Transverse colon (tissue), 4 donors: ENCODE measurements at regions not wholly inside any gene's neighbourhood (a gene's known extent, or its start where the extent isn't known, plus 50 kb on each side); places are given as distances from the start of the nearest gene placed in this dataset.
A peak's percentile ranks its signal among the peaks of the same experiment; 100 is the strongest.
"Not testable (repeated sequence)": the region's sequence is repeated elsewhere in the genome, so short reads cannot be mapped to it uniquely, and the experiment has no call there.

Experiments used
- DNase-seq: peaks from one replicate; pipeline ENCODE4 v3.0.0-alpha.2; 2019
- H3K27ac ChIP-seq, 4 donors: fragments of 200-600 bp; sonication (generic); 2 replicates each; pipeline ENCODE4 v1.5.1; 2016 to 2018; ENCODE audit warnings: inconsistent platforms in 4 of 4
- H3K27me3 ChIP-seq: fragments of 200-600 bp; sonication (generic); 2 replicates; pipeline ENCODE4 v1.5.1; 2017; ENCODE audit warnings: inconsistent platforms
- H3K36me3 ChIP-seq, 4 donors: fragments of 200-600 bp; sonication (generic); 2 replicates each; pipeline ENCODE4 v1.5.1; 2017 to 2019; ENCODE audit warnings: inconsistent platforms in 4 of 4
- H3K4me1 ChIP-seq, 4 donors: fragments of 200-600 bp; sonication (generic); 2 replicates each; pipeline ENCODE4 v1.5.1; 2017 to 2020; ENCODE audit warnings: inconsistent platforms in 4 of 4
- H3K4me3 ChIP-seq, 4 donors: fragments of 200-600 bp; sonication (generic); 1 replicate in 1 of 4; 2 replicates in 3 of 4; pipeline versions ENCODE4 v1.5.1 to v1.6.1; 2017 to 2019; ENCODE audit warnings: inconsistent platforms in 4 of 4
- H3K9me3 ChIP-seq, 2 donors: fragments of 200-600 bp; sonication (generic); 2 replicates each; pipeline ENCODE4 v1.5.1; 2017 to 2019; ENCODE audit warnings: inconsistent platforms in 2 of 2
- CTCF ChIP-seq, 5 experiments: fragments of 200-600 bp in 3 of 5; fragments of 450-650 bp in 2 of 5; sonication (generic) in 3 of 5; IDR thresholded peaks; 1 replicate in 2 of 5; 2 replicates in 3 of 5; pipeline ENCODE4 v1.5.1; 2016 to 2017; ENCODE audit warnings: antibody characterized with exemption in 5 of 5, inconsistent platforms in 3 of 5, mild to moderate bottlenecking in 2 of 5, moderate library complexity in 1 of 5
- EP300 ChIP-seq: sonication (generic); formaldehyde crosslinking; IDR thresholded peaks from one replicate; pipeline ENCODE4 v1.6.1; 2017; ENCODE audit warnings: antibody characterized with exemption, low read depth
- POLR2A ChIP-seq: fragments of 450-650 bp; IDR thresholded peaks from one replicate; pipeline ENCODE4 v1.6.1; 2016; ENCODE audit warnings: antibody characterized with exemption, mild to moderate bottlenecking, moderate library complexity
- POLR2AphosphoS5 ChIP-seq, 3 donors: sonication (generic); formaldehyde crosslinking; IDR thresholded peaks; one replicate each; pipeline ENCODE4 v1.6.1; 2016; ENCODE audit warnings: antibody characterized with exemption in 3 of 3
- WGBS, 2 donors: methylation state at CpG; one replicate each; pipeline ENCODE4 v1.1.5; 2018; ENCODE audit warnings: low coverage in 1 of 2; 5-methylcytosine and 5-hydroxymethylcytosine counted together
- in situ Hi-C, 4 donors: fragments of 200-750 bp; cut with MboI; loops; one replicate each; pipeline versions ENCODE4 v1.15.0 to v1.15.1; 2017; ENCODE audit warnings: low sequenced_read_pairs in 3 of 4, low pct_ligation_motif_present in 1 of 4, low pct_unique_long_range_greater_than_20kb in 1 of 4
- intact Hi-C: fragments of 100-400 bp; cut with DNase I; formaldehyde crosslinking; loops from one replicate; pipeline ENCODE4 v1.15.1; 2023; ENCODE audit warnings: low total_unique reads

- in situ Hi-C loops: loop anchor here in 1 of 4 donors (5.0 kb wide), 1 partner anchor 39 kb away; no protein-coding TSS in a partner anchor
Observed at GRCh38 chr10:5291501-5292195, 73.1 kb upstream of the UCN3 start.

DNA sequence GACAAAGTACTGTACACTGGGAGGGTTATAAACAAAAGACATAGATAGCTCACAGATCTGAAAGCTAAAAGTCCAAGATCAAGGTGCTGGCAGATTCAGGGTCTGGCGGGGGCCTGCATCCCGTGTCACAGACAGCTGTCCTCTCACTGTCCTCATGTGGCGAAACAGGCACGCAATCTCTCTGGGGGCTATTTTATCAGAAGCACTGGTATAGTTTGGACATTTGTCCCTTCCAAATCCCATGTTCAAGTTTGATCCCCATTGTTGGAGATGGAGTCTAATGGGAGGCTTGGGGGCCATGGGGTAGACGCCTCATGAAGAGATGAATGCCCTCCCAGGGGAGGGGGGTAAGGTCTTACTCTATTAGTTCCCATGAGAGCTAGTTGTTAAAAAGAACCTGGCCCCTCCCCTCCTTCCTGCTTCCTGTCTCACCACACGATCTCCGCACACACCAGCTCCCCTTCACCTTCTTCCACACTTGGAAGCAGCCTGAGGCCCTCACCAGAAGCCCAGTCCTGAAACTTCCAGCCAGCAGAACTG is 72.5 kb upstream of the UCN3 start:
- Histone ChIP-seq H3K9me3 (no peaks in the 10 kb centered on the region), H3K27ac (peak overlapping the region; percentile 62 to 81 (median 72)), H3K4me3 (peak overlapping the region in 1 of 4 donors; percentile 19), H3K4me1 (peaks cover 0 to 17% (median 8%) of the 10 kb centered on the region in 4 donors), H3K27me3 (no peaks in the 10 kb centered on the region), H3K36me3 (no peaks in the 10 kb centered on the region)
- DNase-seq: no peak
- in situ Hi-C loops: loop anchor here in 1 of 4 donors (5.0 kb wide), 1 partner anchor 40 kb away; no protein-coding TSS in a partner anchor
- 42 to 68% methylated on average over 3 to 7 of the region's 7 CpGs for WGBS, 2 donors
- intact Hi-C loops: no loop called here
- TF ChIP-seq POLR2A: no peak
- no peak for TF ChIP-seq EP300
- TF ChIP-seq CTCF (IDR thresholded peaks at IDR 0.05): no peak
- no peak for TF ChIP-seq POLR2AphosphoS5 (IDR thresholded peaks at IDR 0.05)

More at GRCh38 chr10:5291501-5292195, 73.1 kb upstream of the UCN3 start:
- TF ChIP-seq POLR2AphosphoS5 (IDR thresholded peaks at IDR 0.05): peak in 2 of 3 donors; percentile 24 to 37
- no peak for TF ChIP-seq EP300
- 29 to 48% methylated on average over 5 to 13 of the region's 13 CpGs for WGBS, 2 donors
- Histone ChIP-seq H3K4me3 (peak overlapping the region in 1 of 4 donors; percentile 19), H3K4me1 (peaks cover 0 to 17% (median 8%) of the 10 kb centered on the region in 4 donors), H3K27ac (peak overlapping the region; percentile 62 to 81 (median 72)), H3K36me3 (no peaks in the 10 kb centered on the region), H3K27me3 (no peaks in the 10 kb centered on the region), H3K9me3 (no peaks in the 10 kb centered on the region)
- peak; percentile 43 for DNase-seq
- intact Hi-C loops: no loop called here

GRCh38 chr10:5292970-5293369 is 71.8 kb upstream of the UCN3 start:
- H3K9me3 ChIP-seq, H3K27ac ChIP-seq, intact Hi-C loops, H3K36me3 ChIP-seq, H3K4me3 ChIP-seq, H3K27me3 ChIP-seq, DNase-seq: not testable (repeated sequence)
- H3K4me1 ChIP-seq: peaks cover 0 to 17% (median 8%) of the 10 kb centered on the region in 4 donors
- 87 to 100% methylated on average over 1 to 2 of the region's 2 CpGs for WGBS, 2 donors
- in situ Hi-C loops: loop anchor here in 1 of 4 donors (5.0 kb wide), 1 partner anchor 41 kb away; no protein-coding TSS in a partner anchor

DNA sequence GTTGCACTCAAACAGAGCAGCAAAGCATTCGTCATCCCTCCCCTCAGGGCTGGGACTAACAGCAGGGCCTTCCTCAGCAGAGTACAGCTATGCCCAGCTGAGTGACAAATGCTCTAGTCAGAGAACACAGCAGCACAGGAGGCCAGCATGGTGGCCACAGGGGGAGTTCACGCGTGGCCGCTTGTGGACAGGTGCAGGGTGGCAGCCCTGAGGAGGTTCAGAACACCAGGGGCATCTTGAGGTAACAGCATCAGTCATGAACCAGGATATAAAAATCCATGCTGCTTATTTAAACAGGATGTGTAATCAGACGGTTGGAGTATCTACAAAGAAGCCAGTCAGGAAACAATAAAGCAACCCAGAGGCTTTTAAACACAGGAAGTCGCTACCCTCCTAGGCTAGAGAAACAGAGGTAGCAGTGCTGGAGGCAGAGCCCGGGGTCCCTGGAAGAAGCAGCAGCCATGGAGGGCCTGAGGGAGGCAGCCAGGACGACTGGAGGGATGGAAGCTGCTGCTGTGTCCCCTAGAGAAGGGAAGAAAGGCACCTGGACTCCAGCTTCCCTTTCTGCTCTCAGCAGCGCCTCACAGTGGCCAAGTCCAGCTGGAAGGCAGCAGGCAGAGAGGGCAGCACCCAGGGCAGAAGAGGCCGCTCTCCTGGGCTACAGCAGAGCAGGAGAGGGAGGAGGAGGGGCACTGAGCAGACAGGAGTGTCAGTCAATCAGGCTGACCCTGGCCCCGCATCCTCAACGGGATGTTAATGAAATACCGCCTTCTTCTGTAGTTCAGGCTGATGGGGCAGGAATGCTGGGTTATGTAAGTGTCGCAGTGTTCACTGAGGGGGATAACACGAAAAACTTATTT is 70.8 kb upstream of the UCN3 start:
- Histone ChIP-seq H3K27me3 (no peaks in the 10 kb centered on the region), H3K4me3 (no peak overlapping the region), H3K36me3 (no peaks in the 10 kb centered on the region), H3K9me3 (no peaks in the 10 kb centered on the region), H3K4me1 (peaks cover 0 to 17% (median 8%) of the 10 kb centered on the region in 4 donors), H3K27ac (peak overlapping the region in 3 of 4 donors; percentile 22 to 50 (median 33))
- DNase-seq: peak; percentile 75
- intact Hi-C loops (no loop called here), in situ Hi-C loops (loop anchor here in 1 of 4 donors (5.0 kb wide), 1 partner anchor 42 kb away; no protein-coding TSS in a partner anchor)
- TF ChIP-seq POLR2AphosphoS5 (IDR thresholded peaks at IDR 0.05) (no peak), CTCF (IDR thresholded peaks at IDR 0.05) (peak in 4 of 5 experiments; percentile 12 to 49 (median 41))
- 64 to 90% methylated on average over 4 to 15 of the region's 15 CpGs for WGBS, 2 donors

DNA sequence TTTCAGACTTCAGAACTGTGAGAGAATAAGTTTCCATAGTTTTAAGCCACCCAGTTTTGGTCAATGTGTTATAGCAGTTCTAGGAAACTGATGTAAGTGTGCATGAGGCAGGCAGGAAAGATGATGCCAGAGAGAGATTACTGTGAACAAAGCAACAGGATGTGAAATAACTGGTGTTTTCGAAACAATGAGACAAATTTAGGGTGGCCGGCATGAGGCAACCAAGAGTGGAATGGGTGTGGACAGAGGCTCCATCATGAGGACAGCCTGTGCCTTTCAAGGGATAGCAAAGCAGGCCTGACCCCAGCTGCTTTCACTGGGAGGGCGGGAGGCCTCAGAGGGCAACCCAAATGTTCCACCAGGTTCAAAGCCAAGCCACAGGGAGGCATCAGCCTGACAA is 67.3 kb upstream of the UCN3 start:
- H3K36me3 ChIP-seq: no peaks in the 10 kb centered on the region
- H3K4me3 ChIP-seq: no peak overlapping the region
- no peaks in the 10 kb centered on the region for H3K27me3 ChIP-seq
- H3K27ac ChIP-seq: no peak overlapping the region
- intact Hi-C loops: no loop called here
- in situ Hi-C loops: no loop called here
- H3K9me3 ChIP-seq: no peaks in the 10 kb centered on the region
- DNase-seq: no peak
- no peak for TF ChIP-seq EP300
- H3K4me1 ChIP-seq: peaks cover 0 to 7% (median under 1%) of the 10 kb centered on the region in 4 donors
- WGBS, 2 donors: 76 to 88% methylated on average over 3 of the region's 3 CpGs
